ENCODE measurements at regions not wholly inside any gene's neighbourhood (a gene's known extent, or its start where the extent isn't known, plus 50 kb on each side); places are given as distances from the start of the nearest gene placed in this dataset.
"Not testable (repeated sequence)": the region's sequence is repeated elsewhere in the genome, so short reads cannot be mapped to it uniquely, and the experiment has no call there.

- no peak for DNase-seq (ENCODE audit: low spot score)
- no peak overlapping the region for H3K27ac ChIP-seq
- TF ChIP-seq, protein P1, sequence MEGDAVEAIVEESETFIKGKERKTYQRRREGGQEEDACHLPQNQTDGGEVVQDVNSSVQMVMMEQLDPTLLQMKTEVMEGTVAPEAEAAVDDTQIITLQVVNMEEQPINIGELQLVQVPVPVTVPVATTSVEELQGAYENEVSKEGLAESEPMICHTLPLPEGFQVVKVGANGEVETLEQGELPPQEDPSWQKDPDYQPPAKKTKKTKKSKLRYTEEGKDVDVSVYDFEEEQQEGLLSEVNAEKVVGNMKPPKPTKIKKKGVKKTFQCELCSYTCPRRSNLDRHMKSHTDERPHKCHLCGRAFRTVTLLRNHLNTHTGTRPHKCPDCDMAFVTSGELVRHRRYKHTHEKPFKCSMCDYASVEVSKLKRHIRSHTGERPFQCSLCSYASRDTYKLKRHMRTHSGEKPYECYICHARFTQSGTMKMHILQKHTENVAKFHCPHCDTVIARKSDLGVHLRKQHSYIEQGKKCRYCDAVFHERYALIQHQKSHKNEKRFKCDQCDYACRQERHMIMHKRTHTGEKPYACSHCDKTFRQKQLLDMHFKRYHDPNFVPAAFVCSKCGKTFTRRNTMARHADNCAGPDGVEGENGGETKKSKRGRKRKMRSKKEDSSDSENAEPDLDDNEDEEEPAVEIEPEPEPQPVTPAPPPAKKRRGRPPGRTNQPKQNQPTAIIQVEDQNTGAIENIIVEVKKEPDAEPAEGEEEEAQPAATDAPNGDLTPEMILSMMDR (conservative IDR thresholded peaks at IDR 0.05; ENCODE audit: low read depth): no peak
- POLR2A ChIA-PET (ENCODE audit: low non-redundant PET): no interaction called here
- CTCF ChIA-PET: no interaction called here
These were observed 413.6 kb downstream of the TMEM121 start for GRCh38 chr14:105939810-105940508.

DNA sequence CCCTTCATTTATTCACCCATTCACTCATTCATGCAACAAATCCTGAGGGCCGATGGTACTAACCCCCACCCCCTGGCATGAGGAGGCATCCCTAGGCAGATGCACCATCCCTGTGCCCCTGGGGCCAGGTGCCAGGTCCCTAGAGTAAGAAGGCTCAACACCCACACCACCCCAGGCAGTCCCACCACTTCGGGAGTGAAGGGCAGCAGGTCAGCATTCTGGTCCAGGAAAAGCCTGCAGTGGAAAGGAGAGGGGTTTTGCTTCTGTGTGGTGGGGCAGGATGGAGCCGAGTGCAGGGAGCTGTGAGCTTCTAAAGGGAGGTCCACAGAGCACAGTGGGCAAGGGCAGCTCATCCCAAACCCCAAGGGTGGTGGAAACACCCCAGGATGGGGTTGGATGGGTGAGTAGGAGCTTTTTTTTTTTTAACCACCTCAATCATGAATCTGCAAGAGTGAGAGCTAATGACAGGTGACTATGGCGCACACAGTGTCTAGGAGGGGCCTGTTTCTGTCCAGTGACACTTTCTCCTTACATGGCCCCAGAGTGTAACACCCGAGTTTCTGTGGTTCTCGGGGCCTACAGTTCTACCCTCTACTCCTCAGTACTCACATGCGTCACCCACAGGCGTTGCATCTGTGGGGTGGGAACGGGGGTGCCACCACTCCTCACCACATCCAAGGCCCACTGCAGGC lies 414.3 kb downstream of the TMEM121 start:
- TF ChIP-seq, protein P1 (conservative IDR thresholded peaks at IDR 0.05; ENCODE audit: low read depth): no peak
- no peak for DNase-seq (ENCODE audit: low spot score)
- no peak overlapping the region for H3K27ac ChIP-seq
- ChIA-PET POLR2A (ENCODE audit: low non-redundant PET) (no interaction called here), CTCF (no interaction called here)

DNA sequence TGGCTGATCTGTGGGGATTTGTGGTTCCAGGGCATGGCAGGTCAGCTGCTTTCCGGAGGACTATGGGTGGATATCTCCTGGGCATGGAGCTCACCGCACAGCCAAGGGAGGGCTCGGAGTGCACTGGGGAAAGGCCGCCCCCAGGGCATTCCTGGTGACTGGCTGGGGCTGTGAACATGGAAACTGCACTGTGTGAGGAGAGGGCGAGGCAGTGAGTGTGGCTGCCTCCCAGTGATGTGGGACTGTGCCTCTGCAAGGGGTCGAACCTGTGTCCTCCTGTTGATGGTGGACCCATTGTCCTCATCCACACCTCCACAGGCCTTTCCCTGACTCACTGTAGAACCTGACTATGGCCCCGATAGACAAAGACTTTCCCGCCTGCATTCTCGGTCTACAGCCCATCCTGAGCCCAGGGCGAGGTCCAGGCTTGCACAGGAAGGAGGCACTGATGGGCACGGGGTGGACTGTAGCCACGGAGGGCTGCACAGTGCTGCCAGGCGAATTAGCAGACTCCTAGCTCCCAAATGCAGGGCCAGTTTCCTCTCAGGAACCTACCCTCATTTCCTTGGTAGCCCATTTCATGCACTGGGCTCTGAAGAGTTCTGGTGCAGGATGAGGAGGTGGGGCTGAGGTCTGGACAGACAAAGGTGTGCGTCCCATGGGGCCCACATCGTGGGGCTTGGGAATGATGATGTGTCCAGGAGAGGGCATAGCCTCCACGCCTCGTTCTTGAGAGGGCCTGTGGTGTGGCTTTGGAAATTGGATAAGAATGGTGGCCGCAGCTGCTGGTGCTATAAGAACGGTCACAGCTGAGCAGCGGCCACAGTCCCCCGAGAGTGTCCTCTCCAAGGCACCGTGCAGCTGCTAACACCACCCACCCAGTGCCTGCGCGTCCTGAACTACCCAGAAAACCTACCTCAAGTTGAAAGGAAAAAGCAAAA lies 415.1 kb downstream of the TMEM121 start:
- CTCF ChIA-PET: interaction anchor here (0.6 kb wide), 2 partner anchors 10 to 70 kb away, joined by 3 to 7 read pairs; no protein-coding TSS in a partner anchor

GRCh38 chr14:105942725-105943124 lies 416.3 kb downstream of the TMEM121 start:
- CTCF ChIA-PET; H3K27ac ChIP-seq; POLR2A ChIA-PET (ENCODE audit: low non-redundant PET): not testable (repeated sequence)

More for the DNA sequence above, 415.1 kb downstream of the TMEM121 start:
- H3K27ac ChIP-seq: no peak overlapping the region
- DNase-seq (ENCODE audit: low spot score): no peak
- TF ChIP-seq, protein P1 (conservative IDR thresholded peaks at IDR 0.05; ENCODE audit: low read depth): no peak
- POLR2A ChIA-PET (ENCODE audit: low non-redundant PET): no interaction called here

DNA sequence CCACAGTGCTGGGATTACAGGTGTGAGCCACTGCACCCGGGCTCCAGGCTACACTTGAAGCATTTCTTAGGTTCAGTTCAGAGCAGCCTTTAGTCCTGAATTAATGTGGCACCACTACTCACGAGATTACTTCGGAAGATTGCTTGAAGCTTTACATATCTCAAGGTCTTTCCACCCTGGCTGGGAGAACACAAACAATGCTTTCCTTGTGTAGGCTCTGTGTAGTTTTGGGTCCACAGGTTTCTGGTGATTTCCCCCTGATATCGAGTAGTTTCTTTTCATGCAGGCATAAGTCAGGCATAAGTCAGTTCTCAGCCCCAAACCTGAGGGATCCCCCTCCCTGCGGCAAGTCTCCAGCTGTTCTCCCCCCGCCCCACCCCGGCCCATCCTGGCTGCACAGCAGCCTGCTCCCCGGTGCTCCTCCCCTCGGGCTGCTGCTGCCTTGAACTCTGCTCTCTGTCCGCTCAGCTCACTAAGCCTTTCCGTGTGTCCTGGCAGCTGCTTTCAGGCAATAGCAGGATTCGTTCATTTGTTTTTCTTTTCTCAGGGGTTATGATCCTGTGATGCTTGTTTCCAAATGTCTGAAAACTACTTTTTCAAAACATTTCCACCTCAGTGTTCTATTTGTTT lies 417.7 kb downstream of the TMEM121 start:
- DNase-seq (ENCODE audit: low spot score): no peak
- no peak overlapping the region for H3K27ac ChIP-seq
- TF ChIP-seq, protein P1 (conservative IDR thresholded peaks at IDR 0.05; ENCODE audit: low read depth): no peak
- ChIA-PET POLR2A (ENCODE audit: low non-redundant PET) (no interaction called here), CTCF (interaction anchor here (0.6 to 1.6 kb wide), 4 partner anchors 53 to 621 kb away, joined by 3 to 4 read pairs (median 3); no protein-coding TSS in a partner anchor)

More at GRCh38 chr14:105942725-105943124, 416.3 kb downstream of the TMEM121 start:
- not testable (repeated sequence) for DNase-seq (ENCODE audit: low spot score)

DNA sequence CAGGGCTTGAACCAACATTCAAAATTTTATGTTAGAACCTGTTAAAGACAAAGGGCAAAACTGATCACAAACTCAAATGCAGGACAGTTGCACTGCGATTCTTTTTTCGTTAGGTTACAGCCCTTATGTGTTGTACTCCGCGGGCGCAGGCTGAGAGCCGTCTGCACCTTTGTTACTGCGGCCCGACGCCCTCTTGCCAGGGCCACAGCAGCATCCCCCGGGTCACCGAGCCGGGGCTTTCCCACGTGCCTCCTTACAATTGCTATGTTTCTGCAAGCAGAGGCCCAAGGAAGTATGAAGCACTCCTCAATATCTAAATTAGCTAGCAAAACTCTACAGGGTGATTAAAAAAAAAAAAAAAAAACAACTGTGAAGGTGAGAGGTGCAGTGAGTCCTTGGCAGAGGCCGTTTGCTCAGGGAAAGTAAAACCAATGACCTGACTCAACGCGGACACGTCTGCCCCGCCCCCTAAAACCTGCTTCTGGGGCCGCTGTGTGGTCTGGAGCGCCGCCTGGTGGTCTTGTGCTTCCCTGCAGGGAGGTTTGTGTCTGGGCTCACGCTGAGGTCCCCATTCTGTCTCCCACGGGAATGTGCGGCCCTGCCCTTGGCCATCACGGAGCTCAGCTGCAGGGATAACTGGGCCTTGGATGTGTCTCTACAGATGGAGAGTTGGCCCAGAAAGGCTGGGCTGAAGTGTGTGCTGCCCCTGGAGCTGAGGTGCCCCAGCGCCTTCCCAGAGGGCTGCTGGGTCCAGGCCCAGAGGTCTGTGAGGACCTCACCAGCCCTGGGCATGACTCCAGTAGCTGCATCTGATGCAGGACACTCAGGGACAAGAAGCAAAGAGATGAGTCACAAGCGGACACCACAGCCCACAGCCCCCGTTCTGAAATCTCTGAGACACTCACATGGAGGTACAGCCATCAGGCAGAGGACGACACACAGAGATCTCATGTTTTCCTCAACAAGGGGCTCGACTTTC lies 418.5 kb downstream of the TMEM121 start:
- ChIA-PET CTCF (interaction anchor here (0.6 to 1.6 kb wide), 6 partner anchors 53 to 429 kb away, joined by 3 to 5 read pairs (median 4); no protein-coding TSS in a partner anchor), POLR2A (ENCODE audit: low non-redundant PET) (no interaction called here)
- TF ChIP-seq, protein P1 (conservative IDR thresholded peaks at IDR 0.05; ENCODE audit: low read depth): peak; percentile 74
- no peak overlapping the region for H3K27ac ChIP-seq
- peak; percentile 64 for DNase-seq (ENCODE audit: low spot score)
